ENCODE measurements at regions not wholly inside any gene's neighbourhood (a gene's known extent, or its start where the extent isn't known, plus 50 kb on each side); places are given as distances from the start of the nearest gene placed in this dataset.

DNA sequence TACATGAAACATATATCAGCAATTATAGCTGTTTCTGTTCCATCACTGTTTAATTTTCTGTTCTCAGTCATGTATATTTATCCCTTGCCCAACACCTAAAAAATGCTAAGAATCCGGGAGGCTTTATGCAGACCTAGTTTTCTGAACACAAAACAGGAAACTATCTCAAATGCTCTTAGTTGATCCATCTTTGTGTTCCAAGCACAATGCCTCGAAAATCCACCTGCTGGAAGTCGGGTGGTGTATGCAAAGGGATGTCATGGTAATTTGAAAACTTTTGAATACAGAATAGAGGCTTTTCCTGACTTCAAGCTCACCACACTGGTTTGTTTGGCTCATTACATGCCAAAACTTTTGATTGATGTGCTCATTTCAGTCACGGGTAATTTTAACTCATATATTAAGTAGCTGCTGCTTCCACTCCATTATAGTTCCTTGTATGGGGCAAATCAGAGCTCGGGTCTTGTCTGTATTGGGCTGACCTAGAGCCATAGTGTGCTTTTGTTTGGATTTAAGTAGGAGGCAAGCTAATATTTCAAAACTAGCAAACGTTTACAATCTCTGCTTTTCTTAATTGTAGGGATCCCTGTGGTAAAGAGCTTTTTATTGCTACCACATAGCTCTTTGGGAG is 646.5 kb upstream of the EPHA7 start:
- intact Hi-C loops (cut with micrococcal nuclease): no loop called here
- CTCF ChIA-PET: no interaction called here
- H3K27me3 Mint-ChIP-seq (ENCODE audit: low read depth): no peaks in the 10 kb centered on the region

DNA sequence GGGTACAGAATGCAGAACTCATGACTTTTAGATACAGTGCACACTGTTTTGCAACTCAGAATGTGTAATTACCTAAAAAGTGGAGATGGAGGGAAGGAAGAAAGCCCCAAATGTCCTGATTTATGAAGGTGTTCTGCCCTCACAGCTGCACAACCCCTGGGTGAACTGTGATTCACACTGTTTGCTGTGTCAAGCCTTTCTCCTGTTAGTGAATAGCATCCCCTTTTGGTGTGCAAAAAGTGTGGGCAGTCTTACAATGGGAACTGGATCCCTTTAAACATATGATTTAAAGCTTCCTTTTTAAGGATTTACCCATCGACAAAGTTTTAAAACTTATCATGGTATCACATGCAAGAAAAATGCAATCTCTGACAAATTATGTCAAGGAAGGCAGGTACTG is 633.4 kb upstream of the EPHA7 start:
- Mint-ChIP-seq H3K4me1 (ENCODE audit: low read depth) (no peaks in the 10 kb centered on the region), H3K9me3 (no peaks in the 10 kb centered on the region), H3K27me3 (ENCODE audit: low read depth) (no peaks in the 10 kb centered on the region), H3K4me3 (no peak overlapping the region), H3K27ac (no peak overlapping the region), H3K36me3 (ENCODE audit: low read depth) (no peaks in the 10 kb centered on the region)
- no peak for DNase-seq
- CTCF ChIA-PET: interaction anchor here (0.7 kb wide), 1 partner anchor 869 kb away, joined by 4 read pairs; no protein-coding TSS in a partner anchor
- intact Hi-C loops (cut with micrococcal nuclease): no loop called here

More for the DNA sequence above, 646.5 kb upstream of the EPHA7 start:
- Mint-ChIP-seq H3K4me3 (no peak overlapping the region), H3K9me3 (peaks cover 1% of the 10 kb centered on the region), H3K27ac (no peak overlapping the region), H3K4me1 (ENCODE audit: low read depth) (no peaks in the 10 kb centered on the region), H3K36me3 (ENCODE audit: low read depth) (no peaks in the 10 kb centered on the region)
- no peak for DNase-seq

DNA sequence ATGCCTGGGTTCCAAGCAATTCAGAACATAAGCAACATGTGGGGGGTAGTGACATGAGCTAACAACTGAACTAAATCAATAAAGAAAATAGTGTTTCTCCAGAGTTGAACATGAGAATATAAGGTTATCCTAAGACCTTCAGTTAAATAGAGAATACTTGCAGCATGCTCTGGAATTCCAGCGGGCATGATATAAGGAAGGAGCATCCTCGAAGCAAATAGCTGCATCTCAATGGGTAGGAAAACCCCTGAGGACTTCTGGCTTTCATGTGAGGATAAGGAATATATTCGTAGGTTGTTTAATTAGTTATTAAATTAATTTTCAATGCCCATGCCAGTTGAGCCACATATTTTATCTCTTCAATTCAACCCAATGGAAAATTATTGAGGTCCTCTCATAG is 631.2 kb upstream of the EPHA7 start:
- CTCF ChIA-PET: no interaction called here
- no peak for DNase-seq
- Mint-ChIP-seq H3K4me3 (no peak overlapping the region), H3K4me1 (ENCODE audit: low read depth) (no peaks in the 10 kb centered on the region), H3K36me3 (ENCODE audit: low read depth) (no peaks in the 10 kb centered on the region), H3K9me3 (no peaks in the 10 kb centered on the region), H3K27me3 (ENCODE audit: low read depth) (no peaks in the 10 kb centered on the region), H3K27ac (no peak overlapping the region)
- intact Hi-C loops (cut with micrococcal nuclease): no loop called here

DNA sequence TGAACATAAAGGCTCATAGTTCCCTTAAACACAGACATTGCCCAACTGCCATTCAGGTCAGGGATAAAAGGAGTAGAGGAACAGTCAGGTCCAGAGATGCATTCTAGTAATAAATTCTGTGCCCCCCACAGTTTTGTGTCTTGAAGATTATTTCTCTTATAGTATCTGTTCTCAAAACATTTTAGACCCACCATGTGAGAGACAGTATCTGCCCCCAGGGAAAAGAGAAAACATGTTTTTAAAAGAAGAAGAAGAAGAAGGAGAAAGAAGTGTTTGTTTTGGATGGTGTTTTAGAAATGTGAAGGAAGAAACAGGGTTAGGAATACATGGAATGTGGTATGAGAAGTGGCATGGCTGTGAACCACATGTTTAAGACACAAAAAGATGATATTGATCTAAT is 629.6 kb upstream of the EPHA7 start:
- Mint-ChIP-seq H3K27me3 (ENCODE audit: low read depth) (no peaks in the 10 kb centered on the region), H3K27ac (no peak overlapping the region), H3K9me3 (no peaks in the 10 kb centered on the region), H3K4me1 (ENCODE audit: low read depth) (no peaks in the 10 kb centered on the region), H3K4me3 (no peak overlapping the region), H3K36me3 (ENCODE audit: low read depth) (no peaks in the 10 kb centered on the region)
- no peak for DNase-seq
- intact Hi-C loops (cut with micrococcal nuclease): no loop called here
- CTCF ChIA-PET: interaction anchor here (1.0 kb wide), 1 partner anchor 392 kb away, joined by 3 read pairs; no protein-coding TSS in a partner anchor

DNA sequence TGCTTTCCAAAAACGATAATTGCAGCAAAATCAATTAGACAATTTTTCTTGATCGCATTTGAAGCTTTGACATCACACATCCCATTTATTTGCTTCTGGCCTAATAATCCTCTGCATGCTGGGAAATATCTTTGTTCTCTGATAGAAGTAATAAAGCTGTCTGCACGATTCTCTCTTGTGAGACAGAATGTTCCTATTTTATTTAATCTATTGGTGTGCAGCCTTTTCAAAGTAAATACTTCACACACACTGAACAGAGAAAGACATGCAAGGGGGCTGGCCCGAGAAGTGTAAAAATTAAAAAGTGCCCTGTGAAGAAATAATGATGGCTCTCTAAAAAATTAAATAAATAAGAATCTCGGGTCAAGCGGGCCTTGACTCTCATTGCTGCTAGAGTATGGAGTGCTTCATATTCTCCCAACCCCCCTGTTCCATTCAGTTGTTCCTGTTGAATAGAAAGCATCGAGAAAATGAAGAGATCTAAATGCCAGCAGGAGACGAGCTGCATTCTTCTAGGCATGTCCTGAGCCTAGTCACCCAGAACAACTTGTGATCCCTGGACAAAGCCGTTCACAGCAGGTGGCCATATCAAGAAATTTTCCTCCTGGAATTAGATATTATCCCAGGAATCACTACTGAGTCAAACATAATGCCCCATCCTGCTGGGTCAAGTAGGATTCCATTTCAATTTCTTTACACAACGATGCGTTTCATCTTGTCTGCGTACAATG is 625.9 kb upstream of the EPHA7 start:
- CTCF ChIA-PET: no interaction called here
- H3K27ac Mint-ChIP-seq: no peak overlapping the region
- intact Hi-C loops (cut with micrococcal nuclease): no loop called here

DNA sequence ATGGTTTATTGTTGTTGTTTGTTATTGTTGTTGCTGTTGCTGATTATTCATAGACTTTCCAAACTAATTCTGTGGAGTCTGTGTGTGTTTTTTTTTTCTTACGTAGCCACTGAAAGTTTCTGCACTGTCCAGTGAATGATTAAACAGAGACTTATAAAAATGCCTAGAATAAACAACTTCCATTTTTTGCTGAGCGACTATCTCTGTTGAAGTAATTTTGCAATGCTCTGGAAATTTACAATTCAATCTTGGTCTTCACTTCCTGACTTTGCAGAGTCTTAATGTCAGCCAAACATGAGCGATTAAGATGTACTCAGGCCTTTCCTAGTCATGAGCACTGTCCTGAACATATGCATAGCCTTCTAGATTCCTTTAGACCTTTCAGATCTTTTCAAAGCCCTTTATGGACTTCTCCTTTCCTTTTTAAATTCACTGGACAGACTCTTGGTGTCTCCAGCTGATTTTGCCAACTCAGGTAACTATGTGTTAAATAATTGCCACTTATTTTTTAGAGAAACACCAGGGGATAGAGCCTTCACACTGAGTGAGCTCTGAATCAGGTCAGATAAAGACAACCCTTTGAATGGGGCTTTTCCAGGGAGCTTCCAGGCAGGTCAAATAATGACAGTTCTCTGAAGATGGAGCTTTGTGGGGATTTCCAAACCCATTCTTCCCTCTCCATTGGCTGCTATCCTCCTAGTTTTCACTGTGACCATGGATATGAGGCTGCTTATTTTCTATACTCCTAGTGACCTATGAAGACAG is 622.8 kb upstream of the EPHA7 start:
- no peak for DNase-seq
- Mint-ChIP-seq H3K4me1 (ENCODE audit: low read depth) (no peaks in the 10 kb centered on the region), H3K9me3 (peaks cover 5% of the 10 kb centered on the region), H3K4me3 (no peak overlapping the region), H3K27ac (no peak overlapping the region), H3K27me3 (ENCODE audit: low read depth) (no peaks in the 10 kb centered on the region), H3K36me3 (ENCODE audit: low read depth) (no peaks in the 10 kb centered on the region)
- CTCF ChIA-PET: no interaction called here
- intact Hi-C loops (cut with micrococcal nuclease): no loop called here

More for the DNA sequence above, 625.9 kb upstream of the EPHA7 start:
- no peaks in the 10 kb centered on the region for H3K27me3 Mint-ChIP-seq (ENCODE audit: low read depth)
- peaks cover 2% of the 10 kb centered on the region for H3K9me3 Mint-ChIP-seq
- no peaks in the 10 kb centered on the region for H3K4me1 Mint-ChIP-seq (ENCODE audit: low read depth)
- H3K36me3 Mint-ChIP-seq (ENCODE audit: low read depth): no peaks in the 10 kb centered on the region
- no peak overlapping the region for H3K4me3 Mint-ChIP-seq
- DNase-seq: no peak

DNA sequence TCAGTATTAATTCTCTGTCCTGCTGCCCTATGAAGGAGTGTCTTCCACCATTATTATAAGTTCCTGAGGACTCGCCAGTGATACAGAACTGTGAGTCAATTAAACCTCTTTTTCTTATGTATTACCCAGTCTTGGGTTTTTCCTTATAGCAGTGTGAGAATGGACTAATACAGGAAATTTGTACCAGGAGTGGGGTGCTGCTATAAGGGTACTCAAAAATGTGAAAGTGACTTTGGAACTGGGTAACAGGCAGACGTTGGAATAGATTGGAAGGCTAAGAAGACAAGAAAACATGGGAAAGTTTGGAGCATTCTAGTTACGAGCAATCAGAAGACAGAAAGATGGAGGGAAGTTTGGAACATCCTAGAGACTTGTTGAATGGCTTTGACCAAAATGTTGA is 616.7 kb upstream of the EPHA7 start:
- no peak for DNase-seq
- H3K4me3 Mint-ChIP-seq: no peak overlapping the region
- H3K9me3 Mint-ChIP-seq: peaks cover 10% of the 10 kb centered on the region
- intact Hi-C loops (cut with micrococcal nuclease): no loop called here
- CTCF ChIA-PET: no interaction called here
- no peaks in the 10 kb centered on the region for H3K36me3 Mint-ChIP-seq (ENCODE audit: low read depth)
- H3K4me1 Mint-ChIP-seq (ENCODE audit: low read depth): no peaks in the 10 kb centered on the region
- no peak overlapping the region for H3K27ac Mint-ChIP-seq
- no peaks in the 10 kb centered on the region for H3K27me3 Mint-ChIP-seq (ENCODE audit: low read depth)

DNA sequence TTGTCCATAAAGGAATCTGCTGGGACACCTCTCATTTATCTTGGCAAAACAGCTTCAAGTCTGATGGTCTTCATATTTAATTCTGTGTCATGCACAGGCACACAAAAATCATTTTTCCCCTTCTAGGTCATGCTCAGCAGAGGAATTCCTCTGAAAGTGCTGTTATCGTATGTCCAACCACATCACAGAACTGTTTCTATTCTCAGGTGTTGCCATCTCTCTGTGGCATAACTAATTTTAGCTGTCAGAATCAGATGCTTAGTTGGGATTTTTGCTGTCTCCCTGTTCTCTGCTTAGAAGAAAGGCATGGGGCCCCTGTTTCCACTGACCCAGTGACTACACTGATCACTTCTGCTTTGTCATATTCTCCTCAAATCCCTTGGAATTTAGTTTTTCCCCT is 608.0 kb upstream of the EPHA7 start:
- no peak for DNase-seq
- H3K9me3 Mint-ChIP-seq: peaks cover 7% of the 10 kb centered on the region
- CTCF ChIA-PET: no interaction called here
- no peak overlapping the region for H3K4me3 Mint-ChIP-seq
- no peaks in the 10 kb centered on the region for H3K27me3 Mint-ChIP-seq (ENCODE audit: low read depth)
- H3K27ac Mint-ChIP-seq: no peak overlapping the region
- intact Hi-C loops (cut with micrococcal nuclease): no loop called here
- H3K36me3 Mint-ChIP-seq (ENCODE audit: low read depth): no peaks in the 10 kb centered on the region
- no peaks in the 10 kb centered on the region for H3K4me1 Mint-ChIP-seq (ENCODE audit: low read depth)

DNA sequence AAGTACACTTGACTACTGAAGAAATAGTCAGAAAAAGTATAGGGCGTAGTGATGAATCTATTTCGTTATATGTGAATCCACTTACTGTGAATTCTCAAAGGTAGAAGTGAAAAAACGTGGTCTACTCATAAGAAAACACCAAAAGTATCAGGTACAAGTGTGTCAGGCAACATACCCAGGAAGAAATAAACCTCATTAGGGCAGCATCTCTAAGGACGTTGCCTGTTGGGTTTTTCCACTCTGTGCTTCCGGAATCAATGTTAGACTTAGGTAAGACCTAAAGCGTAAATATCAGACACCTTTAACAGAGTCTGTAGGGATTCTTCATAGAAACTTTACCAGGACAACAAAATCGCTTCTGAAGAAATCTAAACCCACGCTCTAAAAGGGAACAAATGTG is 607.2 kb upstream of the EPHA7 start:
- no peak for DNase-seq
- Mint-ChIP-seq H3K27me3 (ENCODE audit: low read depth) (no peaks in the 10 kb centered on the region), H3K4me1 (ENCODE audit: low read depth) (no peaks in the 10 kb centered on the region), H3K4me3 (no peak overlapping the region), H3K27ac (no peak overlapping the region), H3K36me3 (ENCODE audit: low read depth) (no peaks in the 10 kb centered on the region), H3K9me3 (peaks cover 7% of the 10 kb centered on the region)
- intact Hi-C loops (cut with micrococcal nuclease): no loop called here
- CTCF ChIA-PET: no interaction called here

DNA sequence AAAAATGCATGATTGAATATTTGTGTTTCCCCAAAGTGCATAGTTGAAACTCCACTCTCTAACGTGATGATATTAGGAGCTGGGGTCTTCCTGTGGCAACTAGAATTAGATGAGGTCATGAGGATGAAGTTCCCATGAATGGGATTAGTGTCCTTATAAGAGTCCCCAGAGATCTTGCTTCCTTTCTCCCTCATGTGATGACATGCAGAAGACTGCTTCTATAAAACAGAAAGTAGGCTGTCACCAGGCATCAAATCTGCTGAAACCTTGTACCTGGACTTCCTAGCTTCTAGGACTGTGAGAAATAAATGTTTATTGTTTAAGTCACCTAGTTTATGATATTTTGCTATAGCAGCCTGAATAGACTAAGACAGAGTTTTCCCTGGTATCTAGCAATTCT is 586.5 kb upstream of the EPHA7 start:
- Mint-ChIP-seq H3K9me3 (peaks cover 5% of the 10 kb centered on the region), H3K4me1 (ENCODE audit: low read depth) (no peaks in the 10 kb centered on the region), H3K4me3 (no peak overlapping the region), H3K27ac (no peak overlapping the region), H3K36me3 (ENCODE audit: low read depth) (no peaks in the 10 kb centered on the region), H3K27me3 (ENCODE audit: low read depth) (no peaks in the 10 kb centered on the region)
- CTCF ChIA-PET: no interaction called here
- DNase-seq: no peak
- intact Hi-C loops (cut with micrococcal nuclease): no loop called here

DNA sequence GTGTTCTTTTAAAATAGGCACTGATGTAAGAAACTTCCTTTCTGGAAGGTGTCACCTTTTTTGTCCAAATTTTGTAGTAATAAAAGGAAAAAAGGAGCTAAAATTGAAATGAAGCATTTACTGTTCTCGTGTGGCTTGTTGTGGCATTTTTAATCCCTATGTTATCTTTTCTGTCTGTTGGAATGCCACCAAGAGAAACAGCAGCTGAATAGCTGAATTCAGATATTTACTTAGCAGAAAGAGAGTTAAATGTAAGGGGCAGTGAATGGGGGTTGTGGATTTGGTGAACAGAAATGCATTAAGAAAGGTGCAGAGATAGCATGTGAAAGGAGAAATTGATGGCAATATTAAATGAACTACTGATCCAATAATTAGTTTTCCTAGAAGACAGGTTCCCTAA is 573.6 kb upstream of the EPHA7 start:
- CTCF ChIA-PET: no interaction called here
- no peak overlapping the region for H3K27ac Mint-ChIP-seq
- H3K9me3 Mint-ChIP-seq: peaks cover 3% of the 10 kb centered on the region
- DNase-seq: no peak
- no peaks in the 10 kb centered on the region for H3K4me1 Mint-ChIP-seq (ENCODE audit: low read depth)
- no peak overlapping the region for H3K4me3 Mint-ChIP-seq
- H3K36me3 Mint-ChIP-seq (ENCODE audit: low read depth): no peaks in the 10 kb centered on the region
- no peaks in the 10 kb centered on the region for H3K27me3 Mint-ChIP-seq (ENCODE audit: low read depth)
- intact Hi-C loops (cut with micrococcal nuclease): no loop called here

DNA sequence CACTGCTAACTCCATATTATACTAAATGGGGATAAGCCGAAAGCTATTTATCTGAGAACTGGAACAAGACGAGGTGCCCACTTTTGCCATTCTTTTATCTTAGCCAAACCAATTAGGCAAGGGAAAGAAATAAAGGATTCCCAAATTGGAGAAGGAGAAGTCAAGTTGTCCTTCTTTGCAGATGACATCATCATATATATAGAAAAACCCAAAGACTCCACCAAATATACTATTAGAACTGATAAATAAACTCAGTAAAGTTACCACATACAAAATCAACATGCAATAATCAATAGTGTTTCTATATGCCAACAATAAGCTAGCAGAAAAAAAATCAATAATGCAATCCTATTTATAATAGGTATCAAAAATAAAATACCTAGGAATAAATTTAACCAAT is 570.3 kb upstream of the EPHA7 start:
- Mint-ChIP-seq H3K4me3 (no peak overlapping the region), H3K27ac (no peak overlapping the region), H3K9me3 (peaks cover 3% of the 10 kb centered on the region), H3K27me3 (ENCODE audit: low read depth) (no peaks in the 10 kb centered on the region), H3K36me3 (ENCODE audit: low read depth) (no peaks in the 10 kb centered on the region), H3K4me1 (ENCODE audit: low read depth) (no peaks in the 10 kb centered on the region)
- CTCF ChIA-PET: no interaction called here
- no peak for DNase-seq
- intact Hi-C loops (cut with micrococcal nuclease): no loop called here

DNA sequence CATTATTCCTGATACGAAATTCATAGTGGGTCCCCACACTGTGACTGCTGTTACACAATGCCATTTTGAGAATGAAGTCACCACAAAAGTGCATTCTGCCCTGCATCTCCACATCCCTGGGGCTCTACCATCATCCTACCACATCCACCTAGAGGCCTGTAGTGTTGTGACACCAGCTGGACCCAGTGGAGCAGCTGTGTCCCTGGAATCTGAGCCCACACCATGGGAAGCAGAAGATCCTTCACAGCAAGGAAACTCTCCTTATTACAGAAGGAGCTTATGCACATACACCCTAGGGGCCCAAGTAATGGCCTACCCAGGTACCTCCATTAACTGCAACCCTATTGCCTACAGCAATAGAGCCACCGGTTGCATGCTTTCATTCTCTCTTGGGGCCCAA is 566.6 kb upstream of the EPHA7 start:
- CTCF ChIA-PET: no interaction called here
- Mint-ChIP-seq H3K9me3 (peaks cover 3% of the 10 kb centered on the region), H3K4me1 (ENCODE audit: low read depth) (no peaks in the 10 kb centered on the region), H3K27me3 (ENCODE audit: low read depth) (no peaks in the 10 kb centered on the region), H3K27ac (no peak overlapping the region), H3K36me3 (ENCODE audit: low read depth) (no peaks in the 10 kb centered on the region), H3K4me3 (no peak overlapping the region)
- intact Hi-C loops (cut with micrococcal nuclease): no loop called here
- DNase-seq: no peak
